GM21737 (cell line): ENCODE measurements at regions not wholly inside any gene's neighbourhood (a gene's known extent, or its start where the extent isn't known, plus 50 kb on each side); places are given as distances from the start of the nearest gene placed in this dataset.
A peak's percentile ranks its signal among the peaks of the same experiment; 100 is the strongest.

Experiments used
- ATAC-seq: cut with Tn5 transposase; IDR thresholded peaks from one replicate; pipeline ENCODE4 v1.9.1; 2021; ENCODE audit warnings: mild to moderate bottlenecking, moderate library complexity; ENCODE audit not compliant: unreplicated experiment

GRCh38 chr7:112887976-112888375 is 97.8 kb upstream of the TMEM168 start:
- no peak for ATAC-seq

DNA sequence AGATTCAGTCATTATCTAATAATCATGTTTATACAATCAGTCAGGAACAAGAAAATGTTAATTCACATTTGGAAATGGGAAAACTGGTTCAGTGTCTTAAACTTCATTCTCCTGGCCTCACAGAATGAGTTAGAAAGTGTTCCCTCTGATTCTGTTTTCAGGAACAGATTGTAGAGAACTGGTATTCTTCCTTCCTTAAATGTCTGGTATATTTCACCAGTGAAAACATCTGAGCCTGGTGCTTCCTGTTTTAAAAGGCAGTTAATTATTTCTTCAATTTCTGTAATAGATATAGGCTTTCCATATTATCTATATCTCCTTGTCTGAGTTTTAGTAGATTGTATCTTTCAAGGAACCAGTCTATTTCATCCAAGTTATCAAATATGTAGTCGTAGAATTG is 97.1 kb upstream of the TMEM168 start:
- ATAC-seq = no peak

DNA sequence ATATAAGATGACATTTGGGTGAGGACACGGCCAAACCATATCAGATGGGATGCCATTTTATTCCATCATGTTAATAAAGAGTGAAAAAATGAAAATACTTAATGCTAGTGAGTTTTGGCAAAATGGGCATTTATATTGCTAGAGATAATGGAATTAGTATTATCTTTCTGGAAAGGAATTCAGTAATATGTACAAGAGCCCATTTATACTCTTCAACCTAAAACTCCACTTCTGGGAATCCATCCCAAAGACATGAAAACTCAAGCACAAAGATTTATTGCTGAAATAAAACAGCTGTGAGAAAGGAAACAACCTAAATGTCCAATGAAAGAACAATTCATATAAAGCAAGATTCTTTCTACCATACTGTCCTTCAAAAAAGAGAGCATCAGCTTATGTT is 96.0 kb upstream of the TMEM168 start:
- ATAC-seq = no peak

DNA sequence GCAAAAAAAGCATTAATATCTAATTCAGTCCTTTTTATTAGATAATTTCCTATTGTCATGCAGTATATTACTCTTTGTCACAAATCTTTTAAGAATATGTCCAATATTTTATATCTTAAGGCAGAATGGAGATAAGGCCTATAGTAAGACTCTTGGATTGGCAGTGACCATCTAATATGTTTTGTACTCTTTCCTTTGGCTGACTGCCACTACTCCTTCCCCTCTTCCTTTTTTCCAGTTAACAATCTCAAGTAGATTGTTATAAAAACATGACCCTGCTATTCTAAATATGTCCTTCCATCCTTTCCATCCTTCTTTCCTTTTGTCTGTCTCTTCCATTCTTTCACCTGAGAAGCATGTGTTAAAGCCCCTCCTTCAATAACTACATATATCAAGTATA is 92.8 kb upstream of the TMEM168 start:
- no peak for ATAC-seq

DNA sequence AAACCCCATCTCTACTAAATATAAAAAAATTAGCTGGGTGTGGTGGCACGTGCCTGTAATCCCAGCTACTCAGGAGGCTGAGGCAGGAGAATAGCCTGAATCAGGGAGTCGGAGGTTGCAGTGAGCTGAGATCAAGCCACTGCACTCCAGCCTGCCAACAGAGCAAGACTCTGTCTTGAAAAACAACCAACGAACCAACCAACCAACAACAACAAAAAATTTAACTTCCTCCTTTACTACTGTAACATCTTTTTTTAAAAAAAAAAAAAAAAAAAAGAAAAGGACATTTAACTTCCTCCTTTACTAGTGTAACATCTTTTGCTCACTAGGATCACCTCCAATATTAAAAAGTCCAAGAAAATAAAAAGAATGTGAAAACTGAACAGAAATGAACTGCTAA is 92.3 kb upstream of the TMEM168 start:
- no peak for ATAC-seq

- ATAC-seq = no peak
These were observed 91.8 kb upstream of the TMEM168 start for GRCh38 chr7:112882022-112882421.

- no peak for ATAC-seq
These were observed 90.7 kb upstream of the TMEM168 start for GRCh38 chr7:112880818-112881418.

- no peak for ATAC-seq
These were observed 87.7 kb upstream of the TMEM168 start for GRCh38 chr7:112877691-112878460.

GRCh38 chr7:112876877-112877276 is 86.7 kb upstream of the TMEM168 start:
- ATAC-seq = no peak

GRCh38 chr7:112874909-112875308 is 84.7 kb upstream of the TMEM168 start:
- ATAC-seq = no peak

GRCh38 chr7:112873831-112874553 is 83.8 kb upstream of the TMEM168 start:
- no peak for ATAC-seq

GRCh38 chr7:112869111-112869774 is 79.0 kb upstream of the TMEM168 start:
- no peak for ATAC-seq

- no peak for ATAC-seq
These were observed 78.4 kb upstream of the TMEM168 start for GRCh38 chr7:112868609-112869008.

DNA sequence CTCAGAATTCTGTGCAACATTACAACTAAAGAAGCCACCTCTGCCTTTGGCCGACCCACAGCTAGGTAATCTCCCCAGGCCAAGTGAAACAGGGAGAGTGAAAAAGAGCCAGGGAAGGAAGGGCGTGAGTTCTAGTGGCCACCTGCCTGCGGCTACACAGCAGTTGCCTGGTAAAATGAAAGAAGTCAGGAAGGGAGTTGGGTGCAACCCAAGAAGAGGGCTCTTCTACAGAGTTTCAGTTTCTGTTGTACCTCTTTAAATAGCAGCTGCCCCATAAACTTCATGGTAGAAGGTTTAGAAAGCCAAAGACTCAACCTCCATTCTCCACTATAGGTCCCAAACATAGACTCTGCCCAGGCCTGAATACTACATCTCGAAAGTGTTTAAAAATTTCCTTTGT is 76.2 kb upstream of the TMEM168 start:
- ATAC-seq = peak; percentile 98

- ATAC-seq = no peak
These were observed 74.2 kb upstream of the TMEM168 start for GRCh38 chr7:112864380-112864779.

DNA sequence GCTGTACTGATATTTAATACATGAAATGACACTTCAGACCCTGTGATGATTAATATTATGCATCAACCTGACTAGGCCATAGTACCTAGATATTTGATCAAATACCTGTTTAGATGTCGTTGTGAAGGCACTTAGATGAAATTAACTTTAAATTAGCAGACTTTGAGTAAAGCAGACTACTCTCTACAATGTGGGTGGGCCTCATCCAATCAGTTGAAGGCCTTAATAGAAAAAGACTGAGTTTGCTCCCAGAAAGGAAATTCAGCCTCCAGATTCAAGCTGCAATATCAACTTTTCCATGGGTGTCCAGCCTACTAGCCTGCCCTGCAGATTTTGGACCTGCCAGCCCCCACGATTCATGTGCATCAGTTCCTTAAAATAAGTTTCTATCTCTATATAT is 68.6 kb upstream of the TMEM168 start:
- ATAC-seq = no peak

GRCh38 chr7:112855227-112855626 is 65.0 kb upstream of the TMEM168 start:
- ATAC-seq = no peak

- no peak for ATAC-seq
These were observed 64.0 kb upstream of the TMEM168 start for GRCh38 chr7:112854169-112854568.

DNA sequence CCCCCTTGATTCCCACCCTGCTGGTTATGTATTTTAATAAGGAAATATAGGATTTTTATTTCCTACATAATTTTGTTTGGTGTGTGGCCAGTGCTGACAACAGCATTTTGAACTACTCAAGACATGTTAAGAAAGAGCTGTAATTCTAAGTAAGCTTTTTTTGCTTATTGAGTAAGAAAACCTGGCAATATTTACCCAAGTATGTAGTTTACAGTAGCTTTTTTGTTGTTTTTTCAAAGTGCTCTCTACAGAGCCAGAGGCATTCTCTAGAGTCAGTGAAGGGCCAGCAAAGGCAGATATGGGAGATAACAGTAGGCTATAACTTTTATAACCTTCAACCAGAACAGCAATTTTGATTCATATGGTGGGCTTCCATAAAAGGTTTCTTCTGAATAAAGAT is 63.2 kb upstream of the TMEM168 start:
- ATAC-seq = no peak

GRCh38 chr7:112843151-112843550 is 53.0 kb upstream of the TMEM168 start:
- no peak for ATAC-seq
